Epithelial cell of esophagus (primary cell): ENCODE measurements at regions not wholly inside any gene's neighbourhood (a gene's known extent, or its start where the extent isn't known, plus 50 kb on each side); places are given as distances from the start of the nearest gene placed in this dataset.

ENCODE experiments used
- DNase-seq: peaks from one replicate; pipeline ENCODE4 v3.0.0; 2010; ENCODE audit warnings: low read depth
- H3K4me3 ChIP-seq: 2 replicates; pipeline ENCODE4 v1.5.1; 2011; ENCODE audit warnings: mild to moderate bottlenecking, low read length, control low read depth
- CTCF ChIP-seq: IDR thresholded peaks from 2 replicates; pipeline ENCODE4 v1.5.1; 2011; ENCODE audit warnings: low read depth, mild to moderate bottlenecking, low read length, control low read depth, inconsistent platforms; ENCODE audit not compliant: insufficient read depth; ENCODE audit errors: missing control alignments

DNA sequence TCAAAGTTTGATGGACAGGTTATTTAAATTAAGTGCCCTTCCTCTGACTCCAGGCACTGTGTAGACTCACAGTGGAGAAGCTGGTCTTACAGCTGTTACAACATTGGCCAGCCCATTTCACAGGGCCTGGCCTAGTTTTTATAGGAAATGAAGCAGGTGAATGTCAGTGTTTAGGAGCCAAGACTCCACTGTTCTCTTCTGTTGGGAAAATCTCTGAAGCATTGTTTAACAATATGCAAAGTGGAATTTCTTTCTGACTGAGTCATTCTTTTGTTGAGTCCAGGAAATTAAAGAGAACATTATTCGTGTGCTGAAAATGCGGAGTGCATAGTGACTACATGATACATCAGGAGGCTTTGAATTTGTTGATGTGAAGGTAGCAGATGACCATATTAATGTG lies 64.7 kb downstream of the ARRDC4 start:
- no peak for TF ChIP-seq CTCF
- DNase-seq = peak; percentile 94
- no peak overlapping the region for H3K4me3 ChIP-seq

GRCh38 chr15:98034731-98035130 lies 74.2 kb downstream of the ARRDC4 start:
- TF ChIP-seq CTCF = no peak
- DNase-seq = peak; percentile 70
- no peak overlapping the region for H3K4me3 ChIP-seq

DNA sequence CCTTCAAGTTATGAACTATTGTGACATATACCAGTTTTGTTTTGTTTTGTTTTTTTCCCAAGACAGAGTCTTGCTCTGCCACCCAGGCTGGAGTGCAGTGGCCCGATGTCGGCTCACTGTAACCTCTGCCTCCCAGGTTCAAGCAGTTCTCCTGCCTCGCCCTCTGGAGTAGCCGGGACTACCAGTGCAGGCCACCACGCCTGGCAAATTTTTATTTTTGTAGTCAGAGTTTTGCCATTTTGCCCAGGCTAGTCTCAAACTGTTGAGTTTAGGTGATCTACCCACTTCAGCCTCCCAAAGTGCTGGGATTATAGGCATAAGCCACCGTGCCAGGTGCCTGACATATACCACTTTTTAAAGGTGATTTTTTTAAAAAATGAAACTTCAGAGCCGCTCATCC lies 74.6 kb downstream of the ARRDC4 start:
- no peak overlapping the region for H3K4me3 ChIP-seq
- DNase-seq = peak; percentile 72
- TF ChIP-seq CTCF = no peak

DNA sequence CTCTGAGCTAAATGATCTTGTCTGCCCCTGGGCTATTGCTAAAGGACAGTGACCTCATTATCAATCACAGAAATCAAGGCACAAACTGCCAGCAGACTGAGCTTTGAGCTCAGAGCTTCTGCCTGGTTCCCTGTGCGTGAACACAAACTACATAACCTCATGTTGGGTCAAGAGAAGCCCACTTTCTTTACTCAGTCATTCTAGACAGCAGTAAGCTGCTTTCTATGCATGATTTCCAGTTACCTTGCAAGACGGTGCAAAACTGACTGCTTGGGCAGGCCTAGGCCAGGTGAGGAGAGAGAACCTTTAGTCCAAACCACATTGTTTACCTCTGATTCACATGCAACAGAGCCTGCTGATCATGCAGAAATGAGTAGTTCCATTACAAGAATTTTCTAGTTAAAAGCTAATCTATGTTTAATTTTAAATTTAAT lies 75.1 kb downstream of the ARRDC4 start:
- DNase-seq = peak; percentile 92
- TF ChIP-seq CTCF = no peak

DNA sequence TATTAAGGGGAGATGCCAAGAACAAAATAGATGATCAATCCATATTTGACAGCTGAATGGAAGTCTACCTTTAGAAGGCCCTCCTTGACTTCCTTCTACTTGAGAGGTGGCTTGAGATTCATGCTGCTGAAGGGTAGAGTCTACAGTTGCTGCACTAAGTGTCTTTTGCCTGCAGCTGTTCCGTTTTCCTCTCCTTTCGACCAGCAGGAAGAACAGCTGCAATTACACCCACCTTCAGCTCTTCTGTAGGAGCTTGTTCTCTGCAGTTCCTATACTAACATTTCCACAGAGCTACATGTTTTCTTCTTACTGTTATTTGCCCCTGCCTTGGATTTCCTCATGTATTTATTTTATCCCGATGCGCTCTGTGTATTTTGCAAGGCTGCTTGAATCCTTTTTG lies 79.1 kb downstream of the ARRDC4 start:
- no peak overlapping the region for H3K4me3 ChIP-seq
- no peak for TF ChIP-seq CTCF
- DNase-seq = no peak

More for the DNA sequence above, 75.1 kb downstream of the ARRDC4 start:
- peak overlapping the region; percentile 5 for H3K4me3 ChIP-seq

GRCh38 chr15:98040146-98040545 lies 79.6 kb downstream of the ARRDC4 start:
- DNase-seq = no peak

More at GRCh38 chr15:98040146-98040545, 79.6 kb downstream of the ARRDC4 start:
- no peak for TF ChIP-seq CTCF
- H3K4me3 ChIP-seq = no peak overlapping the region
